Cardiac muscle cell (in vitro differentiated cells and primary cell): ENCODE measurements at regions not wholly inside any gene's neighbourhood (a gene's known extent, or its start where the extent isn't known, plus 50 kb on each side); places are given as distances from the start of the nearest gene placed in this dataset.
"Not testable (repeated sequence)": the region's sequence is repeated elsewhere in the genome, so short reads cannot be mapped to it uniquely, and the experiment has no call there.

ENCODE experiments used
- DNase-seq, 2 donors: peaks; one replicate each; pipeline versions ENCODE4 v3.0.0 to v3.0.0-alpha.2; 2010 to 2017; ENCODE audit warnings: low read depth in 1 of 2, low spot score in 1 of 2
- H3K27ac ChIP-seq: fragments of 200-600 bp; sonication (generic); 2 replicates; pipeline ENCODE4 v1.5.1; 2016
- H3K27me3 ChIP-seq: fragments of 200-600 bp; sonication (generic); 2 replicates; pipeline ENCODE4 v1.6.0; 2016; ENCODE audit warnings: control low read depth
- H3K36me3 ChIP-seq: fragments of 200-600 bp; sonication (generic); 2 replicates; pipeline ENCODE4 v1.5.1; 2016; ENCODE audit warnings: control low read depth
- H3K4me1 ChIP-seq: fragments of 200-600 bp; sonication (generic); 2 replicates; pipeline ENCODE4 v1.8.1; 2017; ENCODE audit warnings: low read depth, mild to moderate bottlenecking, mixed run types
- H3K4me3 ChIP-seq: fragments of 200-600 bp; sonication (generic); 2 replicates; pipeline ENCODE4 v1.5.1; 2016; ENCODE audit warnings: mild to moderate bottlenecking
- H3K9me3 ChIP-seq: fragments of 200-600 bp; sonication (generic); 2 replicates; pipeline ENCODE4 v1.5.1; 2017; ENCODE audit warnings: low read depth, mild to moderate bottlenecking, control low read depth
- TF ChIP-seq, protein P1 (sequence below): IDR thresholded peaks from 2 replicates; pipeline ENCODE4 v1.5.1; 2012; ENCODE audit warnings: low read depth, mild to moderate bottlenecking, low read length

DNA sequence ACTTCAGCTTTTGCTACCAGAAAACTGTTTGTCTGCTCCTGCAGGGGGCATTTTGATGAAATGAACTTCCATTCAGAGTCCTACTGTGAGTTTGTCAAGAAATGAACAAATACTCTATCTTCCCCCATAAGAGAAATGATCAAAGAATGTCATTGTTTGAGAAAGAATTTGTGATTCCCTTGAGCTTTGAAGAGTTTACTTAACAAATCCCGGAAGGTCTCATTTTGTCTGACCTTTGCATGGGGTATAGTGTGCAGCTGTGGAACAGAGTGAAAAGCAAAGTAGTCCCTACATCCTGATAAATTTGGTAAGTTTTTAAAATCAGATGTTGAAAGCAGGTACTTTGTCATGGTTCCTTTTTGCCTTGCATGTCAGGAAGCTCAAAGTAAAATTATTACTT is 178.0 kb downstream of the ABCC12 start:
- no peak for DNase-seq
- no peak overlapping the region for H3K4me3 ChIP-seq

DNA sequence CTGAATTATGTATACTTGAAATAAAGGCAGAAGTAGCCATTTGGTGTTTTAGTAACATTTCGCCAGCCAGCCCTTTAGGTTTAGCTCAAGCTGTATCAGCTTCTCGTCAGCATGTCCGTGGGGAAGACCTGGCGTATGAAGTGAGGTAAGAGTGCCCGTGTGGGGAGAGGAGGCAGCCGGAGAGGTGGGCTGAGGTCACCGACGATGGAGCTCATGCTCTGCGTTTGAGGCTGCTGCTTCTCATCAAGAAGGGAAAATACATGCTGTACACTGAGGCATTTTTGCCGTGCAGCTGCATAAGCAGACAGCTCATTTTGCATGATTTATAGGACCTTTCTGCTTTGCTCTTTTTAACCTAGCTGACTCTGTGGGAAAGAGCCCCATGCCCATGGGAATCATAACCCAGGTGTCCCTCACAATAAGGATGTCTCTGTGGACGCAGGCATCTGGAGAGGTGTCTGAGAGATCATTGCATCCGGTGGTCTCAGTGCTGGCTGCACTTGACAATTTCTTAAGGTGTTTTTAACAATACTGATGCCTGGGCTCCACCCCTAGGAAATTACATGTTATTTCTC is 179.1 kb downstream of the ABCC12 start:
- Histone ChIP-seq H3K27me3 (no peaks in the 10 kb centered on the region), H3K4me1 (no peaks in the 10 kb centered on the region), H3K36me3 (no peaks in the 10 kb centered on the region), H3K4me3 (no peak overlapping the region), H3K9me3 (no peaks in the 10 kb centered on the region), H3K27ac (no peak overlapping the region)
- TF ChIP-seq, protein P1, sequence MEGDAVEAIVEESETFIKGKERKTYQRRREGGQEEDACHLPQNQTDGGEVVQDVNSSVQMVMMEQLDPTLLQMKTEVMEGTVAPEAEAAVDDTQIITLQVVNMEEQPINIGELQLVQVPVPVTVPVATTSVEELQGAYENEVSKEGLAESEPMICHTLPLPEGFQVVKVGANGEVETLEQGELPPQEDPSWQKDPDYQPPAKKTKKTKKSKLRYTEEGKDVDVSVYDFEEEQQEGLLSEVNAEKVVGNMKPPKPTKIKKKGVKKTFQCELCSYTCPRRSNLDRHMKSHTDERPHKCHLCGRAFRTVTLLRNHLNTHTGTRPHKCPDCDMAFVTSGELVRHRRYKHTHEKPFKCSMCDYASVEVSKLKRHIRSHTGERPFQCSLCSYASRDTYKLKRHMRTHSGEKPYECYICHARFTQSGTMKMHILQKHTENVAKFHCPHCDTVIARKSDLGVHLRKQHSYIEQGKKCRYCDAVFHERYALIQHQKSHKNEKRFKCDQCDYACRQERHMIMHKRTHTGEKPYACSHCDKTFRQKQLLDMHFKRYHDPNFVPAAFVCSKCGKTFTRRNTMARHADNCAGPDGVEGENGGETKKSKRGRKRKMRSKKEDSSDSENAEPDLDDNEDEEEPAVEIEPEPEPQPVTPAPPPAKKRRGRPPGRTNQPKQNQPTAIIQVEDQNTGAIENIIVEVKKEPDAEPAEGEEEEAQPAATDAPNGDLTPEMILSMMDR, result no peak
- no peak for DNase-seq

More for the DNA sequence above, 178.0 kb downstream of the ABCC12 start:
- no peak overlapping the region for H3K27ac ChIP-seq
- H3K4me1 ChIP-seq, result no peaks in the 10 kb centered on the region
- TF ChIP-seq, protein P1, result no peak
- no peaks in the 10 kb centered on the region for H3K9me3 ChIP-seq
- no peaks in the 10 kb centered on the region for H3K36me3 ChIP-seq
- H3K27me3 ChIP-seq, result no peaks in the 10 kb centered on the region

DNA sequence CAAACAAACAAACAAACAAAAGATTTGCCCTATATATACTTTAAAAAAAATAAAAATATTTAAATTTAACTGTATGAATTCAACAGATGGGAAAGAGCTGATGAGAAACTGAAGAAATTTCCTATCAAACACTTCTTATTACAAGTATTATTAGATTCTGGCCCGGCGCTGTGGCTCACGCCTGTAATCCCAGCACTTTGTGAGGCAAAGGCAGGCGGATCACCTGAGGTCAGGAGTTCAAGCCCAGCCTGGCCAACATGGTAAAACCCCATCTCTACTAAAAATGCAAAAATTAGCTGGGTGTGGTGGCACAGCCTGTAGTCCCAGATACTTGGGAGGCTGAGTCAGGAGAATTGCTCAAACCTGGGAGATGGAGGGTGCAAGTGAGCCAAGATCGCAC is 180.8 kb downstream of the ABCC12 start:
- H3K9me3 ChIP-seq, H3K27ac ChIP-seq, H3K4me1 ChIP-seq, H3K36me3 ChIP-seq, H3K27me3 ChIP-seq, DNase-seq, H3K4me3 ChIP-seq: not testable (repeated sequence)

DNA sequence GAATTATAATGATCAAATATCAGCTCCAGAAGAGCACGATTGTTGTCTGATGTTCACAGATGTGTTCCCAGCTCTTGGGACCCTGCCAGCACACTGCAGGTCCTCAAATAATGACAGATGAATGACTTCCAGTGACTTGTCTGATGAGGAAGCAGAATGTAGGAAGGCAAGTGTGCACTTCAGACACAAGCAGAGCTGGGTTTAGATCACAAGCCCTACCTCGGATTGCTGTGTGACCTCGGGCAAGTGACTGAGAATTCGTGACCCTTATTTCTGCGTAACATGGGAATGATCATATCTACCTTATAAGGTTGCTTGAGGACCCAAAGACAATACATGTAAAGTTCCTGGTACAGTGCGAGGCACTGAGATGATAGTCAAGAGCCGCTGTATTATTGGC is 182.2 kb downstream of the ABCC12 start:
- Histone ChIP-seq H3K27me3 (no peaks in the 10 kb centered on the region), H3K9me3 (no peaks in the 10 kb centered on the region), H3K4me1 (no peaks in the 10 kb centered on the region), H3K4me3 (no peak overlapping the region), H3K27ac (no peak overlapping the region), H3K36me3 (no peaks in the 10 kb centered on the region)
- no peak for DNase-seq
- TF ChIP-seq, protein P1, result no peak

DNA sequence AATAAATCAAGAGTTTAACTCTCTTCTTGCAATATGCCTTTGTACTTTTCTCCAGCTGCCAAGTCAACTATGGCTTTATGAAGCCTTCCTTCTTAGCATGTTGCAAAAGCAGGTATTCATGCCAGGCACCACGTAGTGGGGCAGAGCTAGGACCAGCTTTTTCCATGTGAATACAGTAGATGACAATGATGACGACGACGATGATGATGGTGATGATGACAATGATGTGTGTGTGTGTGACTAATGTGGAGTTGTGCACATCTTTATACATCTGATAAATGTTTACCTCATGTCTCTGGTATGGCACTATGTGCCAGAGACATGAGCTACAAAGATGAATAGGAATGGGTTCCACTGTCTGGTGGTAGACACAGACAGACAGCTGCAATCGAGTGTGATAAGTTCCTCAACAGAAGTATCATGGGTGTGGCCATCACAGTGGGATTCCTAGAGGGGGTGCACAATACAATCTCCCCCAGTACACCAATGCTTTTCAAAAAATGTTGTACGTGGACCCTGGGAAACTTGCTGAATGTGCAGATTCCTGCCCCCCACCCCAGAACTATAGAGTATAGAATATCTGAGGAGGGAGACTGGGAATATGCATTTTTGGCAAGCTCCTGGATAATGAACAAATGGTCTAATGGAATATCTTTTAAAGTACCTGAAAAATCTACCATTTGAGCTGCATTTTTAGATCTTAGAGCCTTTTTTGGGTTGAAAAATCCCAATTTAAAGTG is 183.4 kb downstream of the ABCC12 start:
- H3K36me3 ChIP-seq, result no peaks in the 10 kb centered on the region
- no peak overlapping the region for H3K27ac ChIP-seq
- no peak overlapping the region for H3K4me3 ChIP-seq
- H3K9me3 ChIP-seq, result no peaks in the 10 kb centered on the region
- DNase-seq, result no peak
- H3K4me1 ChIP-seq, result no peaks in the 10 kb centered on the region
- H3K27me3 ChIP-seq, result no peaks in the 10 kb centered on the region
- TF ChIP-seq, protein P1, result no peak

DNA sequence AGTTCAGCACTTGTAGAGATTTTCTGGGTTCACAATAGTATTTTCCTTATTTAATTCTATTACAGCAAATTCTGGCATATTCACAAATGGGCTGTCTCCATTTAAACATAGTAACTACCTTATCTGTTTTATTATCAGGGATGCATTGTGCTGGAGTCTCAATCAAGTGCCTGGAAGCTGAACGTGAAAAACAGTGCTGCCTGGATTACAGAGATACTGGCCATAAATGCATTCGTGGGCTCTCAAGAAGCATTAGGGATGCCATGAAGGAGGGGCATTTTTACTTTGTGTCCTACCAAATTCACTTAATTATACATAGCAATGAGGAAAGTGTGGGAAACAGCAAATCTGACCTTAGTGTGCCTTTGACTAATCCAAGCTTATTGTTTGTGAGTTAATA is 184.6 kb downstream of the ABCC12 start:
- TF ChIP-seq, protein P1, result no peak
- DNase-seq, result no peak
- no peak overlapping the region for H3K27ac ChIP-seq
- H3K4me3 ChIP-seq, result no peak overlapping the region
- H3K27me3 ChIP-seq, result no peaks in the 10 kb centered on the region
- no peaks in the 10 kb centered on the region for H3K9me3 ChIP-seq
- H3K36me3 ChIP-seq, result no peaks in the 10 kb centered on the region
- H3K4me1 ChIP-seq, result no peaks in the 10 kb centered on the region
